T-helper 2 cell treated with Interferon-gamma antibody and Interleukin-4, amounts not matched to agents 5 μg/mL and 100 μg/mL, for 36 hours (primary cell): ENCODE measurements at regions not wholly inside any gene's neighbourhood (a gene's known extent, or its start where the extent isn't known, plus 50 kb on each side); places are given as distances from the start of the nearest gene placed in this dataset.

Source experiments
- DNase-seq: peaks from one replicate; pipeline ENCODE4 v3.0.0; 2021; ENCODE audit warnings: low spot score
- H3K27ac Mint-ChIP-seq: one replicate; pipeline ENCODE4 v1.8.0; 2021; ENCODE audit warnings: mild to moderate bottlenecking, mixed read lengths
- H3K27me3 Mint-ChIP-seq: one replicate; pipeline ENCODE4 v1.8.0; 2021; ENCODE audit warnings: low read depth, mixed read lengths
- H3K36me3 Mint-ChIP-seq: one replicate; pipeline ENCODE4 v1.8.0; 2021; ENCODE audit warnings: low read depth, mixed read lengths
- H3K4me1 Mint-ChIP-seq: one replicate; pipeline ENCODE4 v1.8.0; 2021; ENCODE audit warnings: low read depth, mixed read lengths
- H3K4me3 Mint-ChIP-seq: one replicate; pipeline ENCODE4 v1.8.0; 2022; ENCODE audit warnings: mild to moderate bottlenecking, moderate library complexity, mixed read lengths
- H3K9me3 Mint-ChIP-seq: one replicate; pipeline ENCODE4 v1.8.0; 2021; ENCODE audit warnings: mixed read lengths

- no peak overlapping the region for H3K27ac Mint-ChIP-seq
- H3K4me1 Mint-ChIP-seq = peaks cover 14% of the 10 kb centered on the region
- peaks cover 41% of the 10 kb centered on the region for H3K27me3 Mint-ChIP-seq
- DNase-seq = no peak
- no peaks in the 10 kb centered on the region for H3K36me3 Mint-ChIP-seq
- H3K4me3 Mint-ChIP-seq = no peak overlapping the region
- H3K9me3 Mint-ChIP-seq = peaks cover 4% of the 10 kb centered on the region
These were observed 414.8 kb upstream of the HS6ST1 start for GRCh38 chr2:128733450-128733849.

DNA sequence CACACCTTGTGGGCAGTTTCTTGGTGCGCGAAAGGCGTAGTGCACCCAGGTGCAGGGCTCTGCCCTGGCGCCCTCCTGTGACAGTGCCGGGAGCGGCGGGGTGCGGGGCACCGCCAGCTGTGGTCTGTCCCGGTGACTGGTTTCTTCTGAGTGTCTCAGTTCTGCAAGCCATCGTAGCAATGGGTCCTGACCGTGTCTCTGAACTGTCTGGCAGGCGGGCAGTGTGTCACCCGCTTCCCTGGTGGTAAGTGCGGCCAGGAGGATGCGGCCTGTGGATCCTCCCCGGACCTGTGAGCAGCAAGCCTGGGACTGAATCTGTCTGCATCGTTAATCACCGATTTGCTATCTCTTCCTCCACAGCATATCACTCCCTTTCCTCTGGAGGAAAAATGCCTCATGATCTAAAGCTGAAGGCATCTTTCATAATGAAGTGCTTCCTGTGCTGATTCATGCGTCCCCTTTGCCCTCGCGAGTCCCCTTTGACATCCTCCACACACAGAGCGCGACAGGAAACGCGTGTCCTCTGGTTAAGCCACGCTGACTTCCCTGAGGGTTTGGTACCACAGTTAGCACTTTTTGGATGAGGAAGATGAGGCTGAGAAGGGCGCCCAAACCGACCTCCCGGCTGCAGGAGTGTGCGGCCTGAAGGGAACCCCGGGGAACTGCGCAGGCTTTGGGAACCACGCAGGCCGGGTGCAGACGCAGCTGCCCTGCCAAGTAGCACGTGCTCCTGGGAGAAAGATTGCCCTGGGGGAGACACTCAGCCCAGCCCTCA lies 416.0 kb upstream of the HS6ST1 start:
- H3K36me3 Mint-ChIP-seq = no peaks in the 10 kb centered on the region
- peak; percentile 37 for DNase-seq
- peaks cover 14% of the 10 kb centered on the region for H3K4me1 Mint-ChIP-seq
- peak overlapping the region; percentile 38 for H3K27ac Mint-ChIP-seq
- peaks cover 40% of the 10 kb centered on the region for H3K27me3 Mint-ChIP-seq
- no peaks in the 10 kb centered on the region for H3K9me3 Mint-ChIP-seq
- peak overlapping the region; percentile 12 for H3K4me3 Mint-ChIP-seq

DNA sequence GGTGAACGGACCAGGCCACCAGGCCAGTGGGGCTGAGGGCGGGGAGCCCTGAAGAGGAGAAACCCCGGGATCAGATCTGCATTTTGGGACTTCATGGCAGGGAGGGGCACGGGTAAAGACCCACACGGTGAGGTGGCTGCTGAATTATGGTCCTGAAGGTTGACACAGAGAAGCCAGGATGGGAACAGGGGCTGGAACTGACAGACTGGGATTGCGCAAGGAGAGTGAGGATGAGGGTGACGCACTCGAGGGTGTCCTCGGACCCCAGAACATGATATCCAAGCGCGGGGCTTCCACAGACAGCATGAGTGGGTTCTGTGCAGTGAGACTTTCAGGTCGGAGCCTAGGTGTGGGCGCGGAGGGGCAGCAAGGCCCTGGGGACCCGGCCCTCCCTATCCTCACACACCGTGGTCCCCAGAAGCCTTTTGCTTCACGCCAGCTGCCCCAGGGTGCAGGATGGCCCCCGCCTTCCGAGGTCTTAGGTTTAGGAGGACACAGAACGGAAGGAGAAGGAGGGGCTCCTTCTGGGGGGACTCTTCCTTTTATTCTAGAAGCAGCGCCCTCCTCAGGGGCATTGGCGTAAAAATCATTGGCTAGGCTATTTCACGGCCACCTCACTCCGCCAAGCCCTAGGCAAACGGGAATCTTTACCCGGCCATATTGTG lies 416.8 kb upstream of the HS6ST1 start:
- H3K36me3 Mint-ChIP-seq = no peaks in the 10 kb centered on the region
- H3K4me3 Mint-ChIP-seq = peak overlapping the region; percentile 12
- no peaks in the 10 kb centered on the region for H3K9me3 Mint-ChIP-seq
- peaks cover 14% of the 10 kb centered on the region for H3K4me1 Mint-ChIP-seq
- no peak overlapping the region for H3K27ac Mint-ChIP-seq
- peaks cover 37% of the 10 kb centered on the region for H3K27me3 Mint-ChIP-seq
- no peak for DNase-seq

DNA sequence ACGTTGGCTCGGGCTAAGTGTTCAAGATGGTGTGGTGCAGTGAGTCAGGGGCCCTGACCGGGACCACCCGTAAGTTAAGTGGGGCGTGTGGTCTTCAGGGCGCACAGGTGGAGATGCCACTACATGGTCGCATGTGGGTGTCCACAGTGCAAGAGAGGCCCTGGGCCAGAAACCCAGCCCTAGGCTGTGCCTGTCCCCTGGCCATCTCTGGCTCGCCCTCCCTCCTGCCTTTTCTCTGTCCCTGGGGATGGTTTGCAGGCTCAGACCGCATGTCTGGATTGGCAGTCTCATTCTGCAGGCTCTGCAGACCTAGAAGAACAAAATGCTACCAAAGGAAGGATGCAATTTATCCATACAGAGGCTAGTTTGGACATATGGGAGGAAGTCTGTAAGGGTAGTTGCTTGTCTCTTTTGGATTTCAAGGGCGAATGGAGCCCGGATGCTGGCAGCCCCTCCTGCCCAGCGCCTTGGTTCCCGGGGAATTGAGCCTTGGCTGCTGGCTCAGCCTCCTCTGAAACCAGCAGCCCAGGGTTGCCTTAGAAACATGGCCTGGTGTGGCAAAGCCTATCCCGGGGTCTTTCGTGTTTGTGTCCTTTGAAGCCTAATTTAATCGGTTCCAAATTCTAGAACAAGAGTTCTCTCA lies 417.5 kb upstream of the HS6ST1 start:
- no peaks in the 10 kb centered on the region for H3K9me3 Mint-ChIP-seq
- no peak overlapping the region for H3K4me3 Mint-ChIP-seq
- no peak overlapping the region for H3K27ac Mint-ChIP-seq
- H3K27me3 Mint-ChIP-seq = peaks cover 35% of the 10 kb centered on the region
- peaks cover 14% of the 10 kb centered on the region for H3K4me1 Mint-ChIP-seq
- H3K36me3 Mint-ChIP-seq = no peaks in the 10 kb centered on the region
- DNase-seq = no peak

- Mint-ChIP-seq H3K4me1 (peaks cover 14% of the 10 kb centered on the region), H3K27me3 (peaks cover 35% of the 10 kb centered on the region)
These were observed 418.2 kb upstream of the HS6ST1 start for GRCh38 chr2:128736689-128737545.

DNA sequence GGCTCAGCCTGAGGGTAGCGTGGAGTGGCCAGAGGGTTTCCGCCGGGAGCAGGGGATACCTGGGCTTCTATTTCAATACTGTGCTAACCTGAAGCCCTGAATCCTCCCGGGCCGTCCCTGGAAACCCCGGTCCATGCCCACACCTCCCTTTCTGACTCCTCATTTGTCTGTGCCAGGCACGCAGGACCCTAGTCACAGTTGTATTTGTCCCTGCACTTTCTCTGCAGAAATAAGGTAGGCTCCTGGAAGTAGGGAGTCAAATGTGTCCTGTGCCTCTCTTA lies 418.8 kb upstream of the HS6ST1 start:
- H3K9me3 Mint-ChIP-seq = no peaks in the 10 kb centered on the region
- H3K4me3 Mint-ChIP-seq = no peak overlapping the region
- peaks cover 33% of the 10 kb centered on the region for H3K27me3 Mint-ChIP-seq
- H3K36me3 Mint-ChIP-seq = no peaks in the 10 kb centered on the region
- no peak for DNase-seq
- H3K27ac Mint-ChIP-seq = no peak overlapping the region
- H3K4me1 Mint-ChIP-seq = peaks cover 14% of the 10 kb centered on the region

More at GRCh38 chr2:128736689-128737545, 418.2 kb upstream of the HS6ST1 start:
- no peaks in the 10 kb centered on the region for H3K9me3 Mint-ChIP-seq
- no peaks in the 10 kb centered on the region for H3K36me3 Mint-ChIP-seq
- no peak overlapping the region for H3K27ac Mint-ChIP-seq
- peak; percentile 57 for DNase-seq
- peak overlapping the region; percentile 65 for H3K4me3 Mint-ChIP-seq

DNA sequence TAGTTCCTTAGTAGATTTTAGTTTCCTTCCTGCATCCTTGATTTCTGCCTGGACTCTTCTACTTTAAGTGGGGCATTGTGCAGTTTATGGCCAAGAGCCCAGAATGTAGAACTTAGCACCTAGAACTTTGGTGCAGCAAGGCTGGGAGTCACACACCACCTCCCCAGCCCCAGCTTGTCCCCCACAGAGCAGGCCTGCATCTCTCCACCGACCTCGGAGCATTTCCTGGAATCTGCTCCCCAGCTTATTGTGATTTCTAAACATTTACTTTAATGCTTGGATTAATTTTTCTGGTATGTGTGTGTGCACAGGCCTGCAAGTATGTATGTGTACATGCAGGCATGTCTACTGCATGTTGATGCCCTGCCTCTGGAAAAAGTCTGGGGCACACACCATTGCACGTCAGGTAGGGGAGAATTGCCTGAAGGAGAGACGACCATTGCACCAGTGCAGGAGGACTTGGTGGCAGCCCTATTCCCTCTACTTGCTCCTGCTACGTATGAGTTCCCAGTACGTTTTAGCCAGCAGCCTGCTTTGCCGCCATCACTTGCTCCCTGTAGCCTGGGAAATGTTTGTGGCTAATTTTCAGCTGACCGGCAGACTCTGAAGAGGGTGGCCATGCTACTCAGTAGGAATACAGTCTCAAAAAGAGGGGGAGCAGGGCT lies 419.9 kb upstream of the HS6ST1 start:
- no peak overlapping the region for H3K27ac Mint-ChIP-seq
- peaks cover 24% of the 10 kb centered on the region for H3K27me3 Mint-ChIP-seq
- peaks cover 14% of the 10 kb centered on the region for H3K4me1 Mint-ChIP-seq
- no peaks in the 10 kb centered on the region for H3K9me3 Mint-ChIP-seq
- no peaks in the 10 kb centered on the region for H3K36me3 Mint-ChIP-seq
- DNase-seq = no peak
- no peak overlapping the region for H3K4me3 Mint-ChIP-seq

- Mint-ChIP-seq H3K4me1 (no peaks in the 10 kb centered on the region), H3K27me3 (peaks cover 34% of the 10 kb centered on the region), H3K4me3 (no peak overlapping the region), H3K36me3 (no peaks in the 10 kb centered on the region), H3K27ac (no peak overlapping the region), H3K9me3 (no peaks in the 10 kb centered on the region)
- DNase-seq = no peak
These were observed 423.8 kb upstream of the HS6ST1 start for GRCh38 chr2:128742467-128742866.

GRCh38 chr2:128745946-128746345 lies 427.3 kb upstream of the HS6ST1 start:
- H3K9me3 Mint-ChIP-seq = no peaks in the 10 kb centered on the region
- peaks cover 26% of the 10 kb centered on the region for H3K27me3 Mint-ChIP-seq
- H3K27ac Mint-ChIP-seq = no peak overlapping the region
- no peaks in the 10 kb centered on the region for H3K36me3 Mint-ChIP-seq
- no peak overlapping the region for H3K4me3 Mint-ChIP-seq
- H3K4me1 Mint-ChIP-seq = no peaks in the 10 kb centered on the region
- no peak for DNase-seq

GRCh38 chr2:128746356-128746755 lies 427.7 kb upstream of the HS6ST1 start:
- no peaks in the 10 kb centered on the region for H3K9me3 Mint-ChIP-seq
- no peak overlapping the region for H3K27ac Mint-ChIP-seq
- no peaks in the 10 kb centered on the region for H3K4me1 Mint-ChIP-seq
- DNase-seq = no peak
- H3K4me3 Mint-ChIP-seq = no peak overlapping the region
- H3K36me3 Mint-ChIP-seq = no peaks in the 10 kb centered on the region
- H3K27me3 Mint-ChIP-seq = peaks cover 26% of the 10 kb centered on the region

DNA sequence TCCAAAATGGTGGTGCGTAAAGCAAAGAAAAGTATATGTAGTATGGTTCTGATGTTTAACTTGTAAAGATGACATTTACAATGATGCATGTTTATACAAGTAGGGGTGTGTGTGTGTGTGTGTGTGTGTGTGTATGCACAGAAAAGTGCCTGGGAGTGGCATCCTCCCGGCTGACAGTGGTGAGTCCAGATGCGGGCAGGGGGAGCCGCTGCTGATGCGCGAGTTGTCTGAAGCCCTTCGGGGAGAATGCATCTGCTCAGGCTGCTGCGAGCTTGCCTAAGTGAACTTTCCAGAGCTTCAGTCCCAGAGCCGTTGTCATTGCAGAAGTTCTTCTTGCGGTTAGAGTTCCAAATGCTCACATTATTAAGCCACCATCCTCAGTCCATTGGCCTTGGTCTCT lies 429.7 kb upstream of the HS6ST1 start:
- Mint-ChIP-seq H3K9me3 (no peaks in the 10 kb centered on the region), H3K27ac (no peak overlapping the region), H3K36me3 (no peaks in the 10 kb centered on the region), H3K27me3 (peaks cover 36% of the 10 kb centered on the region), H3K4me3 (no peak overlapping the region), H3K4me1 (no peaks in the 10 kb centered on the region)
- DNase-seq = no peak

- Mint-ChIP-seq H3K9me3 (no peaks in the 10 kb centered on the region), H3K27ac (no peak overlapping the region), H3K27me3 (peaks cover 37% of the 10 kb centered on the region), H3K4me3 (no peak overlapping the region), H3K4me1 (peaks cover 4% of the 10 kb centered on the region), H3K36me3 (no peaks in the 10 kb centered on the region)
- no peak for DNase-seq
These were observed 430.4 kb upstream of the HS6ST1 start for GRCh38 chr2:128748835-128749605.
